Suprapubic skin (tissue), 3 donors: ENCODE measurements at regions not wholly inside any gene's neighbourhood (a gene's known extent, or its start where the extent isn't known, plus 50 kb on each side); places are given as distances from the start of the nearest gene placed in this dataset.
"Not testable (repeated sequence)": the region's sequence is repeated elsewhere in the genome, so short reads cannot be mapped to it uniquely, and the experiment has no call there.

Experiments
- POLR2AphosphoS5 ChIP-seq, 3 donors: sonication (generic); formaldehyde crosslinking; IDR thresholded peaks; one replicate each; pipeline ENCODE4 v1.6.1; 2017; ENCODE audit warnings: antibody characterized with exemption in 3 of 3
- TF ChIP-seq, protein P1 (sequence below), 2 donors: fragments of 200-600 bp in 1 of 2; fragments of 450-650 bp in 1 of 2; sonication (generic) in 1 of 2; IDR thresholded peaks; one replicate each; pipeline ENCODE4 v1.5.1; 2016 to 2019; ENCODE audit warnings: antibody characterized with exemption in 2 of 2, mild to moderate bottlenecking in 1 of 2, moderate library complexity in 1 of 2

GRCh38 chr19:23550102-23550501 is 136.9 kb downstream of the ZNF675 start:
- not testable (repeated sequence) for TF ChIP-seq POLR2AphosphoS5 (IDR thresholded peaks at IDR 0.05)
- TF ChIP-seq, protein P1, sequence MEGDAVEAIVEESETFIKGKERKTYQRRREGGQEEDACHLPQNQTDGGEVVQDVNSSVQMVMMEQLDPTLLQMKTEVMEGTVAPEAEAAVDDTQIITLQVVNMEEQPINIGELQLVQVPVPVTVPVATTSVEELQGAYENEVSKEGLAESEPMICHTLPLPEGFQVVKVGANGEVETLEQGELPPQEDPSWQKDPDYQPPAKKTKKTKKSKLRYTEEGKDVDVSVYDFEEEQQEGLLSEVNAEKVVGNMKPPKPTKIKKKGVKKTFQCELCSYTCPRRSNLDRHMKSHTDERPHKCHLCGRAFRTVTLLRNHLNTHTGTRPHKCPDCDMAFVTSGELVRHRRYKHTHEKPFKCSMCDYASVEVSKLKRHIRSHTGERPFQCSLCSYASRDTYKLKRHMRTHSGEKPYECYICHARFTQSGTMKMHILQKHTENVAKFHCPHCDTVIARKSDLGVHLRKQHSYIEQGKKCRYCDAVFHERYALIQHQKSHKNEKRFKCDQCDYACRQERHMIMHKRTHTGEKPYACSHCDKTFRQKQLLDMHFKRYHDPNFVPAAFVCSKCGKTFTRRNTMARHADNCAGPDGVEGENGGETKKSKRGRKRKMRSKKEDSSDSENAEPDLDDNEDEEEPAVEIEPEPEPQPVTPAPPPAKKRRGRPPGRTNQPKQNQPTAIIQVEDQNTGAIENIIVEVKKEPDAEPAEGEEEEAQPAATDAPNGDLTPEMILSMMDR (IDR thresholded peaks at IDR 0.05): not testable (repeated sequence)
